H9 (cell line): ENCODE measurements at regions not wholly inside any gene's neighbourhood (a gene's known extent, or its start where the extent isn't known, plus 50 kb on each side); places are given as distances from the start of the nearest gene placed in this dataset.

Experiments used
- DNase-seq: peaks from one replicate; pipeline ENCODE4 v3.0.0-alpha.2; 2017
- H2AFZ ChIP-seq: one replicate; pipeline ENCODE4 v1.6.1; 2013; ENCODE audit warnings: mild to moderate bottlenecking, low read length, control low read depth, moderate library complexity
- H2AK5ac ChIP-seq: 2 replicates; pipeline ENCODE4 v1.6.1; 2013; ENCODE audit warnings: low read length, control low read depth, mixed read lengths; ENCODE audit not compliant: insufficient read length
- H2BK120ac ChIP-seq: one replicate; pipeline ENCODE4 v1.6.1; 2013; ENCODE audit warnings: low read depth, mild to moderate bottlenecking, low read length, control low read depth, inconsistent platforms; ENCODE audit not compliant: poor library complexity, severe bottlenecking
- H2BK12ac ChIP-seq: 2 replicates; pipeline ENCODE4 v1.6.1; 2013; ENCODE audit warnings: low read length, control low read depth, mixed read lengths, low read depth; ENCODE audit not compliant: insufficient read length
- H2BK15ac ChIP-seq: 2 replicates; pipeline ENCODE4 v1.6.1; 2013; ENCODE audit warnings: low read depth, low read length, control low read depth
- H2BK20ac ChIP-seq: one replicate; pipeline ENCODE4 v1.6.1; 2013; ENCODE audit warnings: low read depth, mild to moderate bottlenecking, low read length, control low read depth, inconsistent platforms; ENCODE audit not compliant: poor library complexity, severe bottlenecking
- H2BK5ac ChIP-seq: 2 replicates; pipeline ENCODE4 v1.6.1; 2013; ENCODE audit warnings: low read length, control low read depth, mixed read lengths; ENCODE audit not compliant: insufficient read length
- H3K14ac ChIP-seq: 2 replicates; pipeline ENCODE4 v1.6.1; 2013; ENCODE audit warnings: low read length, control low read depth; ENCODE audit not compliant: insufficient read depth
- H3K18ac ChIP-seq: 2 replicates; pipeline ENCODE4 v1.6.1; 2013; ENCODE audit warnings: low read depth, mild to moderate bottlenecking, mixed read lengths, low read length, control low read depth; ENCODE audit not compliant: insufficient read length
- H3K23ac ChIP-seq: 2 replicates; pipeline ENCODE4 v1.6.1; 2013; ENCODE audit warnings: low read length, control low read depth, mixed read lengths, low read depth; ENCODE audit not compliant: insufficient read length
- H3K23me2 ChIP-seq: 2 replicates; pipeline ENCODE4 v1.6.1; 2013; ENCODE audit warnings: low read depth, mild to moderate bottlenecking, mixed read lengths, low read length, control low read depth; ENCODE audit not compliant: insufficient read length, poor library complexity, severe bottlenecking
- H3K27ac ChIP-seq: 2 replicates; pipeline ENCODE4 v1.5.1; 2013; ENCODE audit warnings: low read length, control low read depth, mixed read lengths, low read depth; ENCODE audit not compliant: insufficient read length
- H3K27me3 ChIP-seq: 2 replicates; pipeline ENCODE4 v1.6.1; 2013; ENCODE audit warnings: low read length, control low read depth, inconsistent platforms; ENCODE audit not compliant: insufficient read depth
- H3K4ac ChIP-seq: 2 replicates; pipeline ENCODE4 v1.6.1; 2013; ENCODE audit warnings: low read depth, mild to moderate bottlenecking, control low read depth, inconsistent platforms, low read length, moderate library complexity
- H3K4me1 ChIP-seq: 2 replicates; pipeline ENCODE4 v1.6.1; 2013; ENCODE audit warnings: low read length, control low read depth, inconsistent platforms; ENCODE audit not compliant: insufficient read depth
- H3K4me2 ChIP-seq: 2 replicates; pipeline ENCODE4 v1.6.1; 2013; ENCODE audit warnings: low read length, control low read depth, mixed read lengths; ENCODE audit not compliant: insufficient read length, insufficient read depth
- H3K56ac ChIP-seq: 2 replicates; pipeline ENCODE4 v1.6.1; 2013; ENCODE audit warnings: low read depth, mild to moderate bottlenecking, mixed read lengths, low read length, control low read depth; ENCODE audit not compliant: insufficient read length
- H3K79me1 ChIP-seq: 2 replicates; pipeline ENCODE4 v1.6.1; 2013; ENCODE audit warnings: low read depth, mild to moderate bottlenecking, moderate library complexity, low read length, control low read depth, inconsistent platforms; ENCODE audit not compliant: insufficient read depth, poor library complexity, severe bottlenecking
- H3K79me2 ChIP-seq: 2 replicates; pipeline ENCODE4 v1.6.1; 2013; ENCODE audit warnings: low read length, control low read depth, inconsistent platforms; ENCODE audit not compliant: insufficient read depth
- H3K9ac ChIP-seq: 2 replicates; pipeline ENCODE4 v1.6.1; 2013; ENCODE audit warnings: low read length, control low read depth, mixed read lengths; ENCODE audit not compliant: insufficient read length; ENCODE audit errors: extremely low read depth
- H3K9me3 ChIP-seq: one replicate; pipeline ENCODE4 v1.6.1; 2013; ENCODE audit warnings: low read depth, low read length, inconsistent platforms; ENCODE audit not compliant: control insufficient read depth
- H3T11ph ChIP-seq: one replicate; pipeline ENCODE4 v1.6.1; 2013; ENCODE audit warnings: mild to moderate bottlenecking, low read length, control low read depth, inconsistent platforms
- H4K20me1 ChIP-seq: one replicate; pipeline ENCODE4 v1.6.1; 2013; ENCODE audit not compliant: control insufficient read depth, insufficient read length, insufficient read depth
- H4K5ac ChIP-seq: 2 replicates; pipeline ENCODE4 v1.6.1; 2013; ENCODE audit warnings: low read depth, mild to moderate bottlenecking, mixed read lengths, low read length, control low read depth; ENCODE audit not compliant: insufficient read length
- H4K8ac ChIP-seq: replicated peaks from 2 replicates; pipeline ENCODE4 v1.6.1; 2013; ENCODE audit warnings: low read length, control low read depth, mixed read lengths, low read depth; ENCODE audit not compliant: insufficient read length
- H4K91ac ChIP-seq: 2 replicates; pipeline ENCODE4 v1.6.1; 2013; ENCODE audit warnings: low read depth, mild to moderate bottlenecking, moderate library complexity, mixed read lengths, low read length, control low read depth; ENCODE audit not compliant: insufficient read length
- H3K27ac Mint-ChIP-seq, 3 experiments: 2 replicates in 2 of 3; 3 replicates in 1 of 3; pipeline ENCODE4 v1.8.0; 2020 to 2021; ENCODE audit warnings: mixed read lengths in 3 of 3, mild to moderate bottlenecking in 1 of 3, moderate library complexity in 1 of 3
- H3K27me3 Mint-ChIP-seq: 2 replicates; pipeline ENCODE4 v1.8.0; 2021; ENCODE audit warnings: low read depth, mild to moderate bottlenecking, moderate library complexity, mixed read lengths
- H3K36me3 Mint-ChIP-seq, 3 experiments: 2 replicates in 2 of 3; 3 replicates in 1 of 3; pipeline ENCODE4 v1.8.0; 2020 to 2021; ENCODE audit warnings: low read depth in 3 of 3, mixed read lengths in 3 of 3; ENCODE audit not compliant: insufficient read depth in 1 of 3
- H3K4me1 Mint-ChIP-seq, 2 experiments: 2 replicates each; pipeline ENCODE4 v1.8.0; 2020; ENCODE audit warnings: mixed read lengths in 2 of 2
- H3K4me3 Mint-ChIP-seq, 2 experiments: 2 replicates in 1 of 2; 3 replicates in 1 of 2; pipeline ENCODE4 v1.8.0; 2020 to 2021; ENCODE audit warnings: mild to moderate bottlenecking in 2 of 2, mixed read lengths in 2 of 2, moderate library complexity in 1 of 2
- H3K9me3 Mint-ChIP-seq, 2 experiments: 2 replicates in 1 of 2; 3 replicates in 1 of 2; pipeline ENCODE4 v1.8.0; 2020; ENCODE audit warnings: mild to moderate bottlenecking in 2 of 2, mixed read lengths in 2 of 2, moderate library complexity in 1 of 2
- CTCF ChIP-seq: fragments of 200-600 bp; sonication (generic); conservative IDR thresholded peaks from 3 replicates; pipeline ENCODE4 v1.8.0; 2021; ENCODE audit warnings: antibody characterized with exemption, mild to moderate bottlenecking
- WGBS: extraction: QIAGEN DNeasy Blood & Tissue Kit; methylation state at CpG from one replicate; pipeline ENCODE4 v1.1.7; 2013; ENCODE audit warnings: missing lambda C conversion rate, low lambda C conversion rate, mixed read lengths; ENCODE audit not compliant: insufficient read length; ENCODE audit errors: extremely low coverage; 5-methylcytosine and 5-hydroxymethylcytosine counted together

GRCh38 chr5:52107210-52107905 is 680.4 kb upstream of the ITGA1 start:
- no peak overlapping the region for H3K27ac Mint-ChIP-seq
- no peak overlapping the region for H3T11ph ChIP-seq
- no peak for DNase-seq
- H3K36me3 Mint-ChIP-seq: peaks cover 2 to 14% (median 10%) of the 10 kb centered on the region in 3 experiments; a peak in 5 of 7 replicates
- no peaks in the 10 kb centered on the region for H3K4me1 Mint-ChIP-seq
- H4K20me1 ChIP-seq: no peaks in the 10 kb centered on the region
- no peak for TF ChIP-seq CTCF
- no peak overlapping the region for H3K27ac ChIP-seq
- H3K9ac ChIP-seq: no peak overlapping the region
- no peaks in the 10 kb centered on the region for H3K9me3 ChIP-seq
- no peak overlapping the region for H3K18ac ChIP-seq
- H3K79me2 ChIP-seq: no peaks in the 10 kb centered on the region
- no peak overlapping the region for H3K14ac ChIP-seq
- H2BK15ac ChIP-seq: no peak overlapping the region
- H3K4me2 ChIP-seq: no peak overlapping the region
- H2AFZ ChIP-seq: no peak overlapping the region
- peaks cover 20 to 22% of the 10 kb centered on the region in 2 experiments; a peak in 4 of 5 replicates for H3K9me3 Mint-ChIP-seq
- H2BK20ac ChIP-seq: no peak overlapping the region
- no peaks in the 10 kb centered on the region for H3K23me2 ChIP-seq
- no peak overlapping the region for H4K5ac ChIP-seq
- no peaks in the 10 kb centered on the region for H3K79me1 ChIP-seq
- H3K4ac ChIP-seq: no peak overlapping the region
- H3K27me3 ChIP-seq: no peaks in the 10 kb centered on the region
- H2BK120ac ChIP-seq: no peak overlapping the region
- no peak overlapping the region for H2AK5ac ChIP-seq
- H3K4me1 ChIP-seq: no peaks in the 10 kb centered on the region
- whole genome bisulfite sequencing: no CpG with 5 or more reads among the region's 4 CpGs
- no peak overlapping the region for H4K8ac ChIP-seq
- H2BK12ac ChIP-seq: no peak overlapping the region
- no peak overlapping the region for H3K4me3 Mint-ChIP-seq
- H4K91ac ChIP-seq: no peak overlapping the region
- H3K23ac ChIP-seq: no peak overlapping the region
- no peak overlapping the region for H3K56ac ChIP-seq
- no peak overlapping the region for H2BK5ac ChIP-seq
- H3K27me3 Mint-ChIP-seq: no peaks in the 10 kb centered on the region
